ENCODE measurements at regions not wholly inside any gene's neighbourhood (a gene's known extent, or its start where the extent isn't known, plus 50 kb on each side); places are given as distances from the start of the nearest gene placed in this dataset.
"Not testable (repeated sequence)": the region's sequence is repeated elsewhere in the genome, so short reads cannot be mapped to it uniquely, and the experiment has no call there.

GRCh38 chr5:67676863-67677262, 480.3 kb upstream of the CD180 start:
- in situ Hi-C loops (cut with HindIII; ENCODE audit: low pct_unique_long_range_greater_than_20kb, low sequenced_read_pairs) = no loop called here
- DNase-seq (ENCODE audit: low read depth) = no peak

GRCh38 chr5:67674159-67674655, 477.6 kb upstream of the CD180 start:
- DNase-seq (ENCODE audit: low read depth) = no peak
- in situ Hi-C loops (cut with HindIII; ENCODE audit: low pct_unique_long_range_greater_than_20kb, low sequenced_read_pairs) = no loop called here

- in situ Hi-C loops (cut with HindIII; ENCODE audit: low pct_unique_long_range_greater_than_20kb, low sequenced_read_pairs) = no loop called here
- DNase-seq (ENCODE audit: low read depth) = no peak
These were observed 477.0 kb upstream of the CD180 start for GRCh38 chr5:67673618-67674017.

DNA sequence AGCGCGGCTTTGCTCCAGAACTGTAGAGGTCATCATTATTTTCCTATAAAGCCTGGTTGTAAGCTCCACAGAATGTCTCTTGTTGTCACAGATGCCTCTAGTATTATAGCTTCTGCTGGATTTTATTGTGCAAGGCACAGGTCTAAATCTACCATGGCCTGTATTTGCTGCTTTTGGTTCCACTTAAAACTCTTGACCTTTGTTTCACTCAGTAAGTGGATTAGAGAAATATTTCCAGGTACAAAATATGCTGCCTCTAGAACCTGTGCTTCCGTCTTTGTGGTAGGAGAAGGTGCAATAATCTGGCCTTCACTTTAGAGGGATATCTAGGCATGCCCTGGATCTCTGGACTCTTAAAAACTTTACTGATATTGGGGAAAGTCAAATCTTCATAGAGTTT, 476.6 kb upstream of the CD180 start:
- in situ Hi-C loops (cut with HindIII; ENCODE audit: low pct_unique_long_range_greater_than_20kb, low sequenced_read_pairs) = no loop called here
- no peak for DNase-seq (ENCODE audit: low read depth)

DNA sequence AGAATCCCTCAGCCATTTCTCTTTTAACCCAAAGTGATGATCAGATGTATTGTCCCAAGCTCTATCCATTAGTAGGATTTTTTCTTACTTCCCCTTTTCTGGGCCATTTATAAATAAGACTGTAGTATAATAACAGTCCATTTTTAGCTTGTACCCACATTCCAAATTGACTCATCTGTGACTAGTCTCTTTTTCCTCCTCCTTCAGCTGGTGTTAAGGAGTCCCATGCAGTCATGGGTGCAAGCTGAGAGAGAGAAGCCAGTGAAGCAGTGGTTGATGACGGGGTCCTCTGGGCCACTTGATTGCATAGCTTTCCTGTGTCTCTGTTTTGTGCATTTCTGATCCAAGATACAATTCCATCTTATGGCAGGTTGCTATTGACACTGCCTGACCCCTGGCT, 476.0 kb upstream of the CD180 start:
- DNase-seq (ENCODE audit: low read depth) = no peak
- in situ Hi-C loops (cut with HindIII; ENCODE audit: low pct_unique_long_range_greater_than_20kb, low sequenced_read_pairs) = no loop called here

DNA sequence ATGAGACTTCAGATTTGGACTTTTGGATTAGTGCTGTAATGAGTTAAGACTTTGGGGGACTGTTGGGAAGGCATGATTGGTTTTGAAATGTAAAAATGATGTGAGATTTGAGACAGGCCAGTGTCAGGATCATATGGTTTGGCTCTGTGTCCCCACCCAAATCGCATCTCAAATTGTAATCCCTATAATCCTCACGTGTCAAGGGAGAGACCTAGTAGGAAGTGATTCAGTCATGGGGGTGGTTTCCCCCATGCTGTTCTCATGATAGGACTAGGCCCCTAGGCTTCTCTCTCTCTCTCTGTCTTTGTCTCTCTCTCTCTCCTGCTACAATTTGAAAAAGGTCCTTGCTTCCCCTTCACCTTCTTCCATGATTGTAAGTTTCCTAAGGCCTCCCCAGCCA, 473.3 kb upstream of the CD180 start:
- in situ Hi-C loops (cut with HindIII; ENCODE audit: low pct_unique_long_range_greater_than_20kb, low sequenced_read_pairs) = no loop called here
- no peak for DNase-seq (ENCODE audit: low read depth)

- no peak for DNase-seq (ENCODE audit: low read depth)
- in situ Hi-C loops (cut with HindIII; ENCODE audit: low pct_unique_long_range_greater_than_20kb, low sequenced_read_pairs) = no loop called here
These were observed 463.6 kb upstream of the CD180 start for GRCh38 chr5:67660149-67660548.

- no peak for DNase-seq (ENCODE audit: low read depth)
- in situ Hi-C loops (cut with HindIII; ENCODE audit: low pct_unique_long_range_greater_than_20kb, low sequenced_read_pairs) = no loop called here
These were observed 462.7 kb upstream of the CD180 start for GRCh38 chr5:67659288-67659687.

GRCh38 chr5:67657055-67657454, 460.5 kb upstream of the CD180 start:
- DNase-seq (ENCODE audit: low read depth) = no peak
- in situ Hi-C loops (cut with HindIII; ENCODE audit: low pct_unique_long_range_greater_than_20kb, low sequenced_read_pairs) = no loop called here

DNA sequence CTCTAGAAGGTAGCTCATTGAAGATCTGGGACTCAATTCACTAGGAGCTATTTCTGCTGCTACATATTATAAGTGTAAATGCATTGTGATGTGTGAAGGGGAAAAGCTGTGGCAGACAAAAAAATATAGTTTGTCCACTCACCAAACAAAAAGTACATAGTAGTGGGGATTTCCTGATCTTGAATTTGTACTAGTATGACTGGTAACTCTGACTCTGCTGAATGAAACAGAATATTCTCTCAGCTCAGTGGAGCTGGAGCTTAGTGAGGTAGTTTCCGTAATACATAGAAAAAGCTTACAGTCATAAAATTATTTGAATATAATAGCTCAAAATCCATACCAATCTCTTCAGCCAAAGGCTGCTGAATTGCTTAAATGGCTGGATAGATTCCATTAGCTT, 455.6 kb upstream of the CD180 start:
- in situ Hi-C loops (cut with HindIII; ENCODE audit: low pct_unique_long_range_greater_than_20kb, low sequenced_read_pairs) = no loop called here
- no peak for DNase-seq (ENCODE audit: low read depth)

DNA sequence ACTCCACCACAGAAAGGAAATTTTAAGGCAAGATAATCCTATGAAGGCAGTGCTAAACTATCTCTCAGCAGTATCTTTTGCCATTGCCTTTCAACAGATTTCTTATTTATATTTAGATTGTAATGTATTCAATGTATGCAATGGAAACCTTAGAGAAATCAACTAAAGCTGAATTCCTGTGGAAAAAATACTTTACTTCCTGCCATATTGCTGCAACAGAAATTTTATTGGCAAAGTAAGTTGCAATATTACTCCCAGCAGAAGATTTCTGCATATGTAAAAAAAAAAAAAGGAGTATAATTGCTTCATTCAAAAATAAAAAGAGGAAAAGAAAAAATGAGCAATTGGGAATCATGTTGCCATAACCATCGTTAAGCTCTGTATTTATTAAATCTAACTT, 454.6 kb upstream of the CD180 start:
- in situ Hi-C loops (cut with HindIII; ENCODE audit: low pct_unique_long_range_greater_than_20kb, low sequenced_read_pairs) = no loop called here
- no peak for DNase-seq (ENCODE audit: low read depth)

DNA sequence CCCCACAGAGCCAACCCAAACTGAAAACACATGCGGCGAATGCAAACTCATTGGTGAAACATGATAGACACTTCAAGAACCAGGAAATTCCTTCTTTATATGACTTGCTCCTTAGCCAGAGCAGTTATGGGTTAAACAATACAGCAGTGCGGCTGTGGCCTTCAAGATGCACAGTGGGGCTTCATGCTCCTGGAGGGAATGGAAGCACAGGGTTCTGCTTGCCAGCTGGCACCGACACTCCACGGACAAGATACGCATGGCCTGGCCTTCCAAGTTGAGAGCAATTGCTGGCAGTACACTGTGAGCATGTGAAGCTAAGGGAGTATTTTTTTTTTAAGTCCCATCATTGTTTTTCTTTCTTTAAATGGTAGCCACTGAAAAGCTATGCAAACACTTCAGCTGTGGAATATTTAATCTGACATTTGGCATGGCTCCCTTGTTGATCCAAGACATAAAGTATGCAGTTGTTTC, 451.6 kb upstream of the CD180 start:
- DNase-seq (ENCODE audit: low read depth) = no peak
- in situ Hi-C loops (cut with HindIII; ENCODE audit: low pct_unique_long_range_greater_than_20kb, low sequenced_read_pairs) = no loop called here

GRCh38 chr5:67647772-67648171, 451.2 kb upstream of the CD180 start:
- in situ Hi-C loops (cut with HindIII; ENCODE audit: low pct_unique_long_range_greater_than_20kb, low sequenced_read_pairs) = no loop called here
- no peak for DNase-seq (ENCODE audit: low read depth)

GRCh38 chr5:67644221-67644920, 447.8 kb upstream of the CD180 start:
- in situ Hi-C loops (cut with HindIII; ENCODE audit: low pct_unique_long_range_greater_than_20kb, low sequenced_read_pairs) = no loop called here
- DNase-seq (ENCODE audit: low read depth) = no peak

- in situ Hi-C loops (cut with HindIII; ENCODE audit: low pct_unique_long_range_greater_than_20kb, low sequenced_read_pairs) = no loop called here
- no peak for DNase-seq (ENCODE audit: low read depth)
These were observed 446.9 kb upstream of the CD180 start for GRCh38 chr5:67643536-67643935.

GRCh38 chr5:67639976-67640375, 443.4 kb upstream of the CD180 start:
- in situ Hi-C loops (cut with HindIII; ENCODE audit: low pct_unique_long_range_greater_than_20kb, low sequenced_read_pairs) = no loop called here
- no peak for DNase-seq (ENCODE audit: low read depth)

GRCh38 chr5:67639313-67639712, 442.7 kb upstream of the CD180 start:
- in situ Hi-C loops (cut with HindIII; ENCODE audit: low pct_unique_long_range_greater_than_20kb, low sequenced_read_pairs) = no loop called here
- DNase-seq (ENCODE audit: low read depth) = no peak

DNA sequence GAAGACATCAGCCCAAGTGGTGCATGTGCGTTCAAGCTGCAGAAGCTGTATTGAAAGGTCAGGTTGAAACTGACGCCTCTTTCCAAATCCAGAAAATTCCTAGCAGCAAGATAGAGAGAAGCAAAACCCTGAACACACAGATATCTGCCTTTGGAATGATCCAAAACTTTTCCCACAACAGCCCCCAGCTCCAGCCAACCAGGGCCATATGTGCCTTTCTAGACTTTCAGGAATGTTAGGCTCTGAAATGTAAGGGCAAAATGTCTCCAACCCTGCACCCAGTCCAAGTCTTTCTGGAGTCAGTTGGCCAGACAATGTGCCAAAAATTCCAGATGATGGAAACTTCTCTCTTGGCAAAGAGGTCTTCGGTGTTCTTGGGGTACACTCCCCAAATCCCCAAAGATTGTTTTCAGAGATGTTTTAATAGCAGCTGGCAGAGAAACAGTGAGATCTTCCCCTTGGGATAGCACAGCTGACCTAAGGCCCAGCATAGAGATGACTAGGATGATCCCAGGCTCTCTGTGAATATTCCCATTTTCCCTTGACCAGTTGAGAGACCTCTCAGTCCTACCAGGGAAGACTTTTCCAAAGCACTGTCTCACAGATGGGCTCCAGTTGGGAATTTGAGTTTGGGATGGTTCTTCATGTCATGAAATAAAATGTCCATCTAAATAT, 440.4 kb upstream of the CD180 start:
- DNase-seq (ENCODE audit: low read depth) = no peak
- in situ Hi-C loops (cut with HindIII; ENCODE audit: low pct_unique_long_range_greater_than_20kb, low sequenced_read_pairs) = no loop called here

GRCh38 chr5:67636091-67636490, 439.5 kb upstream of the CD180 start:
- DNase-seq (ENCODE audit: low read depth) = no peak
- in situ Hi-C loops (cut with HindIII; ENCODE audit: low pct_unique_long_range_greater_than_20kb, low sequenced_read_pairs) = no loop called here

GRCh38 chr5:67627079-67627478, 430.5 kb upstream of the CD180 start:
- in situ Hi-C loops (cut with HindIII; ENCODE audit: low pct_unique_long_range_greater_than_20kb, low sequenced_read_pairs); DNase-seq (ENCODE audit: low read depth): not testable (repeated sequence)
